B cell (primary cell): ENCODE measurements at regions not wholly inside any gene's neighbourhood (a gene's known extent, or its start where the extent isn't known, plus 50 kb on each side); places are given as distances from the start of the nearest gene placed in this dataset.

Experiments used
- ATAC-seq: fragments of 200-7000 bp; cut with Tn5 transposase; one replicate; pipeline ENCODE4 v1.10.0; 2021; ENCODE audit warnings: low read depth, mild to moderate bottlenecking, moderate number of reproducible peaks, moderate library complexity
- CTCF ChIA-PET: fragments of 350-600 bp; sonication (Branson Sonifier 250); formaldehyde crosslinking; loops from one replicate; lab custom pipeline; 2021; ENCODE audit warnings: antibody characterized with exemption, inconsistent platforms; lab: Charles Lee
- POLR2A ChIA-PET: fragments of 350-600 bp; sonication (Branson Sonifier 250); formaldehyde crosslinking; loops from one replicate; lab custom pipeline; 2021; ENCODE audit warnings: antibody characterized with exemption; lab: Charles Lee
- DNase-seq: peaks from one replicate; pipeline ENCODE4 v3.0.0; 2013
- H2AFZ ChIP-seq: 2 replicates; pipeline ENCODE4 v1.6.1; 2012; ENCODE audit warnings: mild to moderate bottlenecking, low read depth, low read length; ENCODE audit not compliant: insufficient read depth, poor library complexity, severe bottlenecking
- H3K27ac ChIP-seq, 2 donors: 1 replicate in 1 of 2; 2 replicates in 1 of 2; pipeline ENCODE4 v1.5.1; 2012 to 2013; ENCODE audit warnings: low read length in 2 of 2, mild to moderate bottlenecking in 2 of 2, moderate library complexity in 1 of 2
- H3K27me3 ChIP-seq, 4 experiments: fragments of 200-600 bp in 1 of 4; sonication (generic) in 1 of 4; replicated peaks in 1 of 4; 1 replicate in 2 of 4; 2 replicates in 2 of 4; pipeline versions ENCODE4 v1.6.1 to v1.7.0; 2013 to 2016; ENCODE audit warnings: low read length in 3 of 4, mild to moderate bottlenecking in 2 of 4, mixed read lengths in 1 of 4, moderate library complexity in 1 of 4; ENCODE audit not compliant: insufficient read depth in 4 of 4, control insufficient read depth in 3 of 4; ENCODE audit errors: control extremely low read depth in 1 of 4
- H3K36me3 ChIP-seq, 2 experiments: replicated peaks in 1 of 2; 1 replicate in 1 of 2; 2 replicates in 1 of 2; pipeline versions ENCODE4 v1.6.1 to v1.7.1; 2013; ENCODE audit warnings: low read length in 1 of 2; ENCODE audit not compliant: insufficient read depth in 2 of 2, control insufficient read depth in 1 of 2; ENCODE audit errors: control extremely low read depth in 1 of 2, extremely low read depth in 1 of 2
- H3K4me1 ChIP-seq, 2 donors: fragments of 200-600 bp in 1 of 2; sonication (generic) in 1 of 2; 1 replicate in 1 of 2; 2 replicates in 1 of 2; pipeline versions ENCODE4 v1.5.1 to v1.6.1; 2013 to 2017; ENCODE audit warnings: low read length in 2 of 2; ENCODE audit not compliant: control insufficient read depth in 2 of 2, insufficient read depth in 2 of 2
- H3K4me2 ChIP-seq: replicated peaks from 2 replicates; pipeline ENCODE3; 2012; ENCODE audit warnings: mild to moderate bottlenecking, low read depth, low read length; ENCODE audit not compliant: poor library complexity, severe bottlenecking
- H3K4me3 ChIP-seq, 5 experiments: fragments of 200-600 bp in 1 of 5; sonication (generic) in 1 of 5; 1 replicate in 3 of 5; 2 replicates in 2 of 5; pipeline versions ENCODE4 v1.5.1 to v1.7.0; 2011 to 2016; ENCODE audit warnings: low read length in 4 of 5, mild to moderate bottlenecking in 4 of 5, low read depth in 2 of 5, control low read depth in 1 of 5, moderate library complexity in 1 of 5; ENCODE audit not compliant: insufficient read depth in 1 of 5; ENCODE audit errors: control extremely low read depth in 1 of 5, extremely low read depth in 1 of 5
- H3K79me2 ChIP-seq: fragments of 200-600 bp; sonication (generic); one replicate; pipeline ENCODE4 v1.6.0; 2016; ENCODE audit warnings: low read length; ENCODE audit not compliant: control insufficient read depth, insufficient read depth
- H3K9ac ChIP-seq: fragments of 200-600 bp; sonication (generic); 2 replicates; pipeline ENCODE4 v1.6.1; 2017; ENCODE audit warnings: mild to moderate bottlenecking, low read length, moderate library complexity
- H3K9me3 ChIP-seq, 3 donors: one replicate each; pipeline versions ENCODE4 v1.6.1 to v1.7.1; 2013; ENCODE audit warnings: low read length in 2 of 3; ENCODE audit not compliant: control insufficient read depth in 2 of 3, insufficient read depth in 1 of 3; ENCODE audit errors: control extremely low read depth in 1 of 3
- H4K20me1 ChIP-seq: 2 replicates; pipeline ENCODE4 v1.6.0; 2012; ENCODE audit warnings: mild to moderate bottlenecking, low read length; ENCODE audit not compliant: insufficient read depth, control insufficient read depth, poor library complexity, severe bottlenecking
- H3K27ac Mint-ChIP-seq: one replicate; pipeline ENCODE4 v1.8.0; 2021; ENCODE audit warnings: mixed read lengths
- H3K27me3 Mint-ChIP-seq: one replicate; pipeline ENCODE4 v1.8.0; 2021; ENCODE audit warnings: mixed read lengths
- H3K4me1 Mint-ChIP-seq: one replicate; pipeline ENCODE4 v1.8.0; 2021; ENCODE audit warnings: mixed read lengths
- H3K4me3 Mint-ChIP-seq: one replicate; pipeline ENCODE4 v1.8.0; 2021; ENCODE audit warnings: mixed read lengths
- H3K9me3 Mint-ChIP-seq: one replicate; pipeline ENCODE4 v1.8.0; 2022; ENCODE audit warnings: mixed read lengths; ENCODE audit not compliant: insufficient read depth
- CTCF ChIP-seq: fragments of 200-600 bp; IDR thresholded peaks from one replicate; pipeline ENCODE4 v1.8.0; 2022; ENCODE audit warnings: antibody characterized with exemption, mild to moderate bottlenecking
- EZH2 ChIP-seq: IDR thresholded peaks from 2 replicates; pipeline ENCODE4 v1.6.1; 2012; ENCODE audit warnings: borderline replicate concordance, low read depth, mild to moderate bottlenecking, moderate library complexity, low read length; ENCODE audit not compliant: insufficient read depth, poor library complexity, severe bottlenecking
- WGBS: methylation state at CpG from one replicate; pipeline ENCODE4 v1.1.5; 2013; ENCODE audit warnings: missing lambda C conversion rate; ENCODE audit not compliant: insufficient coverage; 5-methylcytosine and 5-hydroxymethylcytosine counted together
- intact Hi-C: fragments of 100-400 bp; cut with micrococcal nuclease; formaldehyde crosslinking; loops from one replicate; pipeline ENCODE4 v1.10.0; 2022

DNA sequence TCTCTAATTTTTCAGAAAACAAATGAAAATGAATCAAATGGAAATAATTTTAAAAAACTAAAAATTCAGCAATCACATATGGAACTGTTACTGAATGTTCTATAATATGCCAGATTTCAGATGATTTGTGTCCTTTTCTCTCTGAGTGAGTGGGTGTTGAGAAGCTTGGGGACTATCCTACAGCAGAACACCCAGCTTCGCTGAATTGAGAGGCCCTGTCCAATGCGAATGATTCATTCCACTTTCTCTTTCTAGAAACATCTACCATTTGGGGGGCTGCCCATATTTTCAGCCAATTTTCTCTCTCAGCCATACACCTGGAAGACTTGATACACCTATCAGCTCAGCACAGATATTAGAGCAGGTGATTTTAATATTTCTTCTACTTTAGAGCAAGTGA, 1666.7 kb downstream of the EFNB2 start:
- Histone ChIP-seq H3K27me3 (no peaks in the 10 kb centered on the region), H3K4me1 (no peaks in the 10 kb centered on the region), H2AFZ (no peak overlapping the region), H3K27ac (no peak overlapping the region), H3K79me2 (no peaks in the 10 kb centered on the region), H3K4me3 (no peak overlapping the region), H3K4me2 (no peak overlapping the region), H3K9ac (no peak overlapping the region), H4K20me1 (no peaks in the 10 kb centered on the region), H3K36me3 (no peaks in the 10 kb centered on the region), H3K9me3 (peaks cover 0 to 3% (median 0%) of the 10 kb centered on the region in 3 donors)
- ATAC-seq (no peak), DNase-seq (no peak)
- no peak overlapping the region for H3K4me3 Mint-ChIP-seq
- H3K9me3 Mint-ChIP-seq, result peaks cover 7% of the 10 kb centered on the region
- H3K27ac Mint-ChIP-seq, result no peak overlapping the region
- intact Hi-C loops, result no loop called here
- no peaks in the 10 kb centered on the region for H3K4me1 Mint-ChIP-seq
- no CpG with 5 or more reads among the region's 2 CpGs for WGBS
- ChIA-PET POLR2A (no interaction called here), CTCF (no interaction called here)
- TF ChIP-seq EZH2, result no peak
- no peak for TF ChIP-seq CTCF
- H3K27me3 Mint-ChIP-seq, result no peaks in the 10 kb centered on the region

DNA sequence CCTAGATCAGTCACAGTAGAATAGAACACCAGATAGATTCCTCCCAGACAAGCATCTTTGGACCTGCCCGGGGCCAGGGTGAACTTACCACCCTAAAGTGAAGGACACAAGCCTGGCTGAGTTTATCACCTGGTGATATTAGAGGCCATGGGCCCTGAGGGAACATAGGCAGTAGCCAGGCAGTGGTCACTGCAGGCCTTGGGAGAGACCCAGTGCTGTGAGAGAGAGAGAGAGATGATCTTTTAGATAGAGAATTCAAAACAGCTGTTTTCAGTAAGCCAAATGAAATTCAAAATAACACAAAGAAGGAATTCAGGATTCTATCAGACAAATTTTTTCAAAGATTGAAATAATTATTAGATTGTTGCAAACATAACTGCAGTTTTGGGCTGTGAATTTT, 1679.9 kb downstream of the EFNB2 start:
- CTCF ChIA-PET, result no interaction called here
- intact Hi-C loops, result no loop called here
- Histone ChIP-seq H3K27ac (no peak overlapping the region), H3K9me3 (peaks cover 0 to 10% (median 0%) of the 10 kb centered on the region in 3 donors), H3K36me3 (no peaks in the 10 kb centered on the region), H4K20me1 (no peaks in the 10 kb centered on the region), H3K4me2 (no peak overlapping the region), H3K4me3 (no peak overlapping the region), H2AFZ (no peak overlapping the region), H3K79me2 (no peaks in the 10 kb centered on the region), H3K9ac (no peak overlapping the region), H3K27me3 (no peaks in the 10 kb centered on the region), H3K4me1 (no peaks in the 10 kb centered on the region)
- DNase-seq (no peak), ATAC-seq (no peak)
- no CpG with 5 or more reads among the region's 1 CpG for WGBS
- TF ChIP-seq CTCF, result no peak
- no peak for TF ChIP-seq EZH2
- POLR2A ChIA-PET, result no interaction called here
- Mint-ChIP-seq H3K27me3 (no peaks in the 10 kb centered on the region), H3K4me1 (no peaks in the 10 kb centered on the region), H3K4me3 (no peak overlapping the region), H3K9me3 (peaks cover 3% of the 10 kb centered on the region), H3K27ac (no peak overlapping the region)
